HUES6 (cell line): ENCODE measurements at regions not wholly inside any gene's neighbourhood (a gene's known extent, or its start where the extent isn't known, plus 50 kb on each side); places are given as distances from the start of the nearest gene placed in this dataset.
"Not testable (repeated sequence)": the region's sequence is repeated elsewhere in the genome, so short reads cannot be mapped to it uniquely, and the experiment has no call there.

Experiments used
- H3K27ac ChIP-seq: 2 replicates; pipeline ENCODE4 v1.7.0; 2013; ENCODE audit warnings: low read depth, mild to moderate bottlenecking, low read length, inconsistent platforms
- H3K27me3 ChIP-seq: 2 replicates; pipeline ENCODE4 v1.6.1; 2013; ENCODE audit warnings: low read length; ENCODE audit not compliant: control insufficient read depth, insufficient read depth
- H3K36me3 ChIP-seq: 2 replicates; pipeline ENCODE4 v1.6.1; 2013; ENCODE audit warnings: low read length; ENCODE audit not compliant: control insufficient read depth, insufficient read depth
- H3K4me1 ChIP-seq: 2 replicates; pipeline ENCODE4 v1.6.1; 2013; ENCODE audit warnings: low read length; ENCODE audit not compliant: control insufficient read depth, insufficient read depth
- H3K4me3 ChIP-seq: 2 replicates; pipeline ENCODE4 v1.5.1; 2013; ENCODE audit warnings: low read depth, low read length
- H3K9ac ChIP-seq: one replicate; pipeline ENCODE4 v1.6.1; 2013; ENCODE audit warnings: mild to moderate bottlenecking, low read length
- H3K9me3 ChIP-seq: 2 replicates; pipeline ENCODE4 v1.6.1; 2013; ENCODE audit warnings: low read depth, low read length; ENCODE audit not compliant: control insufficient read depth, insufficient read depth

DNA sequence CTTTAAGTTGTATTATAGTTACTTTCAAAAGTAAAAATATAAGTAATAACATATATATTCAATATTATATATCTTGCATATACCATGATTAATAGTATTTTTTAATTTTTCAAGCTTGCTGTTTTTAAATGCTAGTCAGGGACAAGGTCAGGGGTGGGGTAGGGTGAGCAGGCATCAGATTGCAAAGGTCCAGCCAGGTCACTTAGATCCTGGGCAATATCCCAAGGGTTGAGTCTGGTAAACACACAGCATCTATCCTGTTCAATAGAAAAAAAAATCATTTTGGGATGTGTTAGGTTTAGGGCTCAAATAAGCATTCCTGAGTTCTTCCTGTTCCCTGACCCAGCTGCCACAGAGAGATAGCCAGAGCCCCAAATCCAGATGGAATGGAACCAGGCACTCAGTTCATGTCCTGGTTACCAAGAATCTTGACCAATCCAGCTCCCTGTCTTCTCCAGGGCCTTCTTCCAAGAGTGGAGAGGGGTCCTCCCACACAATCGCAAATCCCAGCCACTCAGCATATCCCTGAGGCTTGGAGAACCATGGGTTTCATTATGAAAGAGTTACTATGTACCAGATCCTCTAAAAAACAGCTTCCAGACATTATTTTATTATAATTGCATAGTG lies 134.9 kb upstream of the TOP1 start:
- no peaks in the 10 kb centered on the region for H3K9me3 ChIP-seq
- H3K36me3 ChIP-seq, result no peaks in the 10 kb centered on the region
- no peaks in the 10 kb centered on the region; the same call in 1 of the 2 replicates for H3K27me3 ChIP-seq
- H3K27ac ChIP-seq, result no peak overlapping the region
- H3K4me3 ChIP-seq, result no peak overlapping the region
- no peak overlapping the region for H3K9ac ChIP-seq
- no peaks in the 10 kb centered on the region for H3K4me1 ChIP-seq

DNA sequence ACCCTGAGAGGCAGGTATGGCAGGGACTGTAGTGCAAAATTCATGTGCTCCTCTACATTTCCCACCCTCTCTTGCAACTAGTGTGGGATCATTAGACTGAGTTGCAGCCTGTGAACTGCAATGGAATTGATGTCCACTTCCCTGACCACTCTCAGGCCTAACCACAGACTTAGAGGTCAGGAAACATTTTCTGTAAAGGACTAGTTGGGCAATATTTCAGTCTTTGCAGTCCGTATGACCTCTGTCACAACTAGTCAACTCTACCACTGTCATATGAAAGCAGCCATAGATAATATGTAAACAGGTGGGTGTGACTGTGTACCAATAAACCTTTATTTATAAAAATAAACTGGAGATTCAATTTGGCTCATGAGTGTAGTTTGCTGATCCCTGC lies 134.4 kb upstream of the TOP1 start:
- no peak overlapping the region for H3K4me3 ChIP-seq
- H3K9me3 ChIP-seq, result no peaks in the 10 kb centered on the region
- no peak overlapping the region for H3K27ac ChIP-seq
- H3K27me3 ChIP-seq, result no peaks in the 10 kb centered on the region; the same call in 1 of the 2 replicates
- no peaks in the 10 kb centered on the region for H3K4me1 ChIP-seq
- no peaks in the 10 kb centered on the region for H3K36me3 ChIP-seq
- H3K9ac ChIP-seq, result no peak overlapping the region

GRCh38 chr20:40895182-40895581 lies 133.4 kb upstream of the TOP1 start:
- Histone ChIP-seq H3K27me3 (no peaks in the 10 kb centered on the region; the same call in 1 of the 2 replicates), H3K9ac (no peak overlapping the region), H3K4me1 (no peaks in the 10 kb centered on the region; the same call in 1 of the 2 replicates), H3K36me3 (no peaks in the 10 kb centered on the region), H3K4me3 (no peak overlapping the region), H3K27ac (no peak overlapping the region), H3K9me3 (no peaks in the 10 kb centered on the region)

DNA sequence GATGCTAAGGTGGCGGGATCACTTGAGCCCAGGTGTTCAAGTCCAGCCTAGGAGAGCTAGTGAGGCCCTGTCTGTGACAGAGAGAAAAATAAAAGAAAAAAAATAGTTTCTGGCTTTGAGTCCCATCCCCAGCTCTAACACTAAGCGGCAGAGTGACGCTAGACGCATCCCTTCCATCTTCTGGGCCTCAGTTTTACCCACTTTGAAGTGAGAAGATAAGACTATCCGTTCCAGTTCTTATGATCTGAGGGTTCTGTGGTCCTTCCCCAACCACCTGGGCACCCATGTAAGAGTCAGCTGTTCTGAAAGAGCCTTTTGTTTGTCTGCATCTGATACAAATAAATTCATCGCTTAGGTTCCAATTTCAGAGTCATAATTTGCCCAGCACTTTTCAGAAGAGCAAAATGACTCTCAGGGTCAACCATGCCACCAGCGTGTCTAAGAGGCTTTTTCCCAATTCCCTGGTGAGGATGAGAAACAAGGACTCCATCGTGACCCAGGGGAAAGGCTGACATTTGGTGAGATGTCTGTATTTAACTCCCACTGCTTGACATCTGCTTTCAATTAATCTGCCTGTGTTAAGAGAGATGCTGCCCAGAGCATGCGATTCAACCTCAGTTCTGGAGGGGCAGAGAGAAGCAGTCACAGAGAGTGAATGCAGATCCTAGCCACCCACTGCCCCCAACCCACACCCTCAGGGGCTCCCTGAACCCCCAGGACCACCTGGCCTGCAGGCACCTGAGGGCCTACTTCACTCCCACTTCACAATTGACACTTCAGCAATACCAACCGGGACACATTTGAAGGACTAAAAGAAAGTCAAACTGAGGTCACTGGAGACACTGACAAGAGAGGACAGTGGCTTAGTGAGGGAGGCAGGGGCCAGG lies 131.6 kb upstream of the TOP1 start:
- no peak overlapping the region for H3K27ac ChIP-seq
- H3K4me1 ChIP-seq, result no peaks in the 10 kb centered on the region; the same call in 1 of the 2 replicates
- no peak overlapping the region for H3K4me3 ChIP-seq
- no peaks in the 10 kb centered on the region for H3K27me3 ChIP-seq
- H3K36me3 ChIP-seq, result no peaks in the 10 kb centered on the region
- H3K9ac ChIP-seq, result no peak overlapping the region
- H3K9me3 ChIP-seq, result no peaks in the 10 kb centered on the region

GRCh38 chr20:40899344-40899743 lies 129.3 kb upstream of the TOP1 start:
- H3K4me1 ChIP-seq, result no peaks in the 10 kb centered on the region; the same call in 1 of the 2 replicates
- H3K9ac ChIP-seq, result no peak overlapping the region
- no peak overlapping the region for H3K4me3 ChIP-seq
- H3K36me3 ChIP-seq, result no peaks in the 10 kb centered on the region
- H3K9me3 ChIP-seq, result no peaks in the 10 kb centered on the region
- H3K27ac ChIP-seq, result no peak overlapping the region
- no peaks in the 10 kb centered on the region for H3K27me3 ChIP-seq

DNA sequence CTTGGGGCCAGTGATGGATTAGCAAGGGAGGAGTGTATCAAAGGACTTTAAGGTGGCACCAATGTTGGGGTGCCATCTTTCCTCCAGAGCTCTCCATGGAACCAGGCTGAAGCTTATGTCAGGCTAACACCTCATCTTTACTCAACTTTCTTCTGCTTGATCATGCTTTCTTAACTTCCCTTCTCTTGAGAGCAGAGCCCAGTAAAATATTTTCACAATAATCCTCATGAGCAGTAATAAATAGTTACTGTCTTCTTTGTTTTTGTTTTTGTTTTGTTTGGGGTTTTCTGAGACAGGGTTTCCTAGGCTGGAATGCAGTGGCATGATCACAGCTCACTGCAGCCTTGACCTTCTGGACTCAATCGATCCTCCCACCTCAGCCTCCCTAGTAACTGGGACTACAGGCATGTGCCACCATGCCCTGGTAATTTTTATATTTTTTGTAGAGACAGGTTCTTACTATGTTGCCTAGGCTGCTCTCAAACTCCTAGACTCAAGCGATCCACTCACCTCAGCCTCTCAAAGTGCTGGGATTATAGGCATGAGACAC lies 127.9 kb upstream of the TOP1 start:
- no peak overlapping the region for H3K9ac ChIP-seq
- H3K4me1 ChIP-seq, result no peaks in the 10 kb centered on the region; the same call in 1 of the 2 replicates
- no peaks in the 10 kb centered on the region for H3K27me3 ChIP-seq
- H3K9me3 ChIP-seq, result peaks cover 2% of the 10 kb centered on the region; the same call in 1 of the 2 replicates
- H3K36me3 ChIP-seq, result no peaks in the 10 kb centered on the region
- H3K4me3 ChIP-seq, result no peak overlapping the region
- H3K27ac ChIP-seq, result no peak overlapping the region

- H3K9me3 ChIP-seq, result peaks cover 6% of the 10 kb centered on the region
- H3K36me3 ChIP-seq, result no peaks in the 10 kb centered on the region
- H3K27ac ChIP-seq, result no peak overlapping the region
- H3K27me3 ChIP-seq, result no peaks in the 10 kb centered on the region
- no peak overlapping the region for H3K4me3 ChIP-seq
- no peak overlapping the region for H3K9ac ChIP-seq
- H3K4me1 ChIP-seq, result no peaks in the 10 kb centered on the region; the same call in 1 of the 2 replicates
Observed at GRCh38 chr20:40902661-40903060, 126.0 kb upstream of the TOP1 start.

DNA sequence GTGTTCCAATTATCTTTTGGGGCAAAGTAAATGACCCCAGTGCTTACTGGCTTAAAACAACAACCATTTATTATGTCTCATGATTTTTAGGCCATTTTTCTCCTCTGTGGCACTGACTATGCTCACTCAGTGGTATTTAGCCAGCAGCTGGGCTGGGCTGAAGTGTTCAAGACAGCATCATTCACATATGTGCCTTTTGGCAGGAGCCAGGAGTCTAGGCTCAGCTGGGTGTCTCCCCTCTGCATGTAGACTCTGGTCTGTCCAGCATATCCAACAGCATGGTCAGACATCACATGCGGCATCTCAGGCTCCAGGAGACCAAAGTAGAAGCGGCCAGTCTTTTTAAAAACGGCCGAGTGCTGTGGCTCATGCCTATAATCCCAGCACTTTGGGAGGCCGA lies 120.3 kb upstream of the TOP1 start:
- Histone ChIP-seq H3K27me3 (no peaks in the 10 kb centered on the region), H3K9me3 (peaks cover 13% of the 10 kb centered on the region), H3K4me3 (no peak overlapping the region), H3K9ac (no peak overlapping the region), H3K27ac (no peak overlapping the region), H3K36me3 (no peaks in the 10 kb centered on the region), H3K4me1 (no peaks in the 10 kb centered on the region)

DNA sequence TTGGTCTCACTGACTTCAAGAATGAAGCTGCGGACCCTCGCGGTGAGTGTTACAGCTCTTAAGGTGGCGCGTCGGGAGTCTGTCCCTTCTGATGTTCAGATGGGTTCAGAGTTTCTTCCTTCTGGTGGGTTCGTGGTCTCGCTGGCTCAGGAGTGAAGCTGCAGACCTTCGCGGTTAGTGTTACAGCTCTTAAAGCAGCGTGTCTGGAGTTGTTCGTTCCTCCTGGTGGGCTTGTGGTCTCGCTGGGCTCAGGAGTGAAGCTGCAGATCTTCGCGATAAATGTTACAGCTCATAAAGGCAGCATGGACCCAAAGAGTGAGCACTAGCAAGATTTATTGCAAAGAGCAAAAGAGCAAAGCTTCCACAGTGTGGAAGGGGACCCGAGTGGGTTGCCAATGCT lies 119.1 kb upstream of the TOP1 start:
- not testable (repeated sequence) for H3K4me3 ChIP-seq, H3K9ac ChIP-seq, H3K27me3 ChIP-seq, H3K36me3 ChIP-seq, H3K27ac ChIP-seq, H3K4me1 ChIP-seq
- H3K9me3 ChIP-seq, result peaks cover 13% of the 10 kb centered on the region

GRCh38 chr20:40910436-40910835 lies 118.2 kb upstream of the TOP1 start:
- H3K4me3 ChIP-seq, H3K4me1 ChIP-seq, H3K27me3 ChIP-seq, H3K27ac ChIP-seq, H3K36me3 ChIP-seq, H3K9ac ChIP-seq: not testable (repeated sequence)
- H3K9me3 ChIP-seq, result peaks cover 13% of the 10 kb centered on the region

DNA sequence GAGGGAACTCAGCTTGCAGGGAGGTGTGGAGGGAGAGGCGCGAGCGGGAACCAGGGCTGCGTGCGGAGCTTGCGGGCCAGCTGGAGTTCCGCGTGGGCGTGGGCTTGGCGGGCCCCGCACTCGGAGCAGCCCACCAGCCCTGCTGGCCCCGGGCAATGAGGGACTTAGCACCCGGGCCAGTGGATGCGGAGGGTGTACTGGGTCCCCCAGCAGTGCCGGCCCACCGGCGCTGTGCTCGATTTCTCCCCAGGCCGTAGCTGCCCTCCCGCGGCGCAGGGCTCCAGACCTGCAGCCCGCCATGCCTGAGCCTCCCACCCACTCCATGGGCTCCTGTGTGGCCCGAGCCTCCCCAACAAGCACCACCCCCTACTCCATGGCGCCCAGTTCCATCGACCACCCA lies 117.5 kb upstream of the TOP1 start:
- H3K9me3 ChIP-seq, H3K36me3 ChIP-seq, H3K4me1 ChIP-seq, H3K27me3 ChIP-seq, H3K9ac ChIP-seq, H3K27ac ChIP-seq, H3K4me3 ChIP-seq: not testable (repeated sequence)
